Germinal center (tissue), 1 donor: ENCODE measurements at regions not wholly inside any gene's neighbourhood (a gene's known extent, or its start where the extent isn't known, plus 50 kb on each side); places are given as distances from the start of the nearest gene placed in this dataset.

Experiments
- DNase-seq: peaks from one replicate; pipeline ENCODE4 v3.0.0; 2012; ENCODE audit warnings: mixed read lengths, low spot score

DNA sequence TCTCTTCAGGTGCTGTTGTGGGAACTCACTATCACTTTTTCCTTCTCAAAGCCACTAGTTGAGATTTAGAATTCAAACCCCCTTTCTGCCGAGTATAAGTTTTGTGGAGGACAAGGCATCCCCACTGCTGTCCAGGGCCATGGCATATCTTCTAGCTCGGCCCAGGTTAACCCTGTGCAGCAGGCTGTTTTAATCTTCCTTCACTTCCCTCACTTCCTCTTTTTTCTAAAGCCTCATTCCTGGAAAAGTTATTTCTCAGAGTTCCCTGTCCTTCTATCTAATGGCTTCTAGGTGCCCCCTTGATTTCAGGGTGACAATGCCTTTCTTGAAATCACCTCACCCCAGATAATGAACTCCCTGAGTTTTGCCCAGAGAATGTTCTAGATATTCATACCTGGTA lies 222.3 kb downstream of the SNX10 start:
- no peak for DNase-seq

DNA sequence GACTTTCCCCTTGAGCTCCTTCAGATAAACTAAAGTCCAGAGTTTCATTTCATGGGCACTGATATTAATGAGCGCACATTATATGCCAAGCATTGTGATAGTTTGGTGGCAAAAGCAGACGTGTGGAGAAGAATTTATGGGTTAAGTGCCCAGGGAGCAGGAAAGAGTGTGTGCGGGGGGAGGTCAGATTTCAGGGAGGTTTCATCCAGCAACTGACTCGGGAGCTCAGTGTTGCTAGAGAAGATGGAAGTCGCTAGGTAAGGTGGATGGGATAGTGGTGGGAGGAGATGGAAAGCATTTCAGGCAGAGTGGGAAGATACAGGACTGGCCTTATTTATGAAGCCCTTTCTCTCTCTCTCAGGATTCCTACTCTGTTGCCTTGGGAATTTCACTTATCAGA lies 223.0 kb downstream of the SNX10 start:
- DNase-seq = no peak

DNA sequence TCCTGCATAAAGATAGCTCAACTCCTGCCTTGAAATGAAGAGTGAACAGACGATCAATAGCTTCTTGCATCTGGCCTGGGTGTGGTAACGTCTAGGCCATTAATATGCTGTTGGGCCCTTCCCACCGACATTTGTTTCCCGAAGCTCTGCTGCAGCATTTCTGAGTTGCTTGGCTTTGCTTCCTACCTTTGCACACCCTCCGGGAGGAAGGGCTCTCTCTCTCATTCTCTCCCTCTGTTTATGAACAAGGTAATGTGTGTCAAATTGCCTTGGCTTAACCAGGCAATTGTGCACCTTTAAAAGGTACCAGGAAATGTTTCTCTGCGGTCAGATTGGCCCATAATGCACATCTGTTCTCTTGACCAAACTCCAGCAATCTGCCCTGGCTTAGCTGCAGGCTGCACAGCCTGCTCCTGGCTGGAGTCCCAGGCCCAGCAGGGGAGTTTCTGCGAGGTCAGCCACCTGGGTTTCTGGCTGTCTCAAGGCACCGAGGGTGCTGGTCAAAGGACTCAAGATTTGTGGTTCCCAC lies 223.7 kb downstream of the SNX10 start:
- no peak for DNase-seq

DNA sequence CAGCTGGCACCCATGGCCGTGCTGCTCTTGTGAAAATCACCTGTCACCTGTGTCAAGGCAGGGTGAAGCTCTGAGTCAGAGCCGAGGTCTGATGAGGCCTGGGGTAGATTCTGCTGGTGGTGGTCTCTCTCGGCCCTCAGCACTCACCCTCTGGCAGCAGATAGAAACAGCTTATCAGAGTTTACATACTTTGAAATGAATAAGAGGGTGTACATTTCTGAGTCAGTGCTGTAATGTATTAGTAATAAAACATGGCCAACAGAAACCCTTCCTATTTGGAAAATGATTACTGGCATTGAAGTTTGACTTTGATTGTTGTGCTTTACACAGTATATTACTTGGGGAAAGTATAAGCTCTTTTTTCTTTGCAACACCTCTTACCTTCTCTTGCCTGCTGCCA lies 228.8 kb downstream of the SNX10 start:
- no peak for DNase-seq

DNA sequence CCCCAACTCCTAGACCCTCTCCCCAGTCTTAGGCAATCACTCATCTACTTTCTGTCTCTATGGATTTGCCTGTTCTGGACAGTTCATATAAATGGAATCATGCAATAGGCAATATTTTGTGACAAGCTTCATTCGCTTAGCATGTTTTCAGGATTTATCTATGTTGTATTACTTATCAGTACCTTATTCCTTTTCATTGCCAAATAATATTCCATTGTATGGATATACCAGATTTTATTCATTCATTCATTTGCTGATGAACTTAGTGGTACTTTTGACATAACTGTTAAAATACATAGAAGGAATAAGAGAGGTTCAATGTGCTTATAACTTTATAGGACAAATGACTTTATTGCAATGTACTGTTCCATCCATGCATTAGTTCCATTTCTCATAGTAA lies 231.0 kb downstream of the SNX10 start:
- no peak for DNase-seq

DNA sequence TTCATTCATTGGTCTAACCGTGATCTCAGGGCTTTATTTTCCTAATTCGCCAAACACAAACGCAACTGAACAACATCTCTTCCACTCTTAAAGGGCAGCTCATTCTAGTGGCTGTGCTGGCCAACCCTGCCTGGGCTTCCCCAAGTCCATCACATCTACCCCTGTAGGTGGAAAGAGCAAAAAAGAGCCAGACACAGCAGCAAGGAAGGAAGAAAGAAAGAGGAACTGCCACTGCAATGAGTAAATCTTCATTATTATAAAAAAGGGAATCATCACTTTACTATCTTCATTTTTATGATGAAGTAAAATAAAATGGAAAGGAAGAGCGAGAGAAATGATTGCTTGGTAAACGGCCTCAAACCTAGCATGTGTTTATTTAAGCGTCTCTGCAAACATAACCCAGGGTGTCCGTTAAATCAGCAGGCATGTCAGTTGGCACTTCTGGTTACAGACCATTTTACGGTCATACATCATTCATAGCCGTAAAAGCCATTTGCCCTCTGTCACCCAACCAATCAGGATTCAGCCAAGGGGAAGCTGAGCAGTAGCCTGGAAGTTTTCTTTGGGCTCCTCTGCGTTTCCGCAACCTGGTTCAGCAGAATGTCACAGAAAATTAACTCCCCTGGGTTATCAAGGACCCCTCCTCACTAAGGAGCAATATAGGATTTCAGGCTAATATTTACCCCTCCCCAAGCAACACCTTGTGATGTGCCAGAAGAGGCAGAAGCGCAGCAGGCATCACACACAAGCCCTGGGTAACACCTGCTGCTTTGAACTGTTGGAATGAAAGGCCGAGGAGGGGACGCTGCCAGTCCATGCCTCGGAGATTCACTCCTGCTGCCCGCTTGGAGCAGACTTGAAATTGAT lies 234.0 kb downstream of the SNX10 start:
- DNase-seq = no peak

DNA sequence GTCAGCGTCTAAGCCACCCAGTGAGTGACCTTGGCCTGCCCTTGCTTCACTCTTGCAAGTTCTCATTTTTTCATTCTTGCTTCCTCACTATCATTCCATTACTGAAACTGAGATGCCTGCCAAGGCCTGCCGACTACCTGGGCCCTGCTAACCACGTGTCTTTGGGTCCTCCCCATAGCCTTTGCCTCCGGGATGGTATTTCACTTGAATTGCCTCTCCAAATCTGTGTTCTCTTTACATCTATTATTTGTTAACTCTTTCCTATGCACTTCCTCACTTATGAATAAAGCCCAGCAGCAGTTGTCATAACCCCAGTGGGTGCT lies 234.6 kb downstream of the SNX10 start:
- DNase-seq = no peak

DNA sequence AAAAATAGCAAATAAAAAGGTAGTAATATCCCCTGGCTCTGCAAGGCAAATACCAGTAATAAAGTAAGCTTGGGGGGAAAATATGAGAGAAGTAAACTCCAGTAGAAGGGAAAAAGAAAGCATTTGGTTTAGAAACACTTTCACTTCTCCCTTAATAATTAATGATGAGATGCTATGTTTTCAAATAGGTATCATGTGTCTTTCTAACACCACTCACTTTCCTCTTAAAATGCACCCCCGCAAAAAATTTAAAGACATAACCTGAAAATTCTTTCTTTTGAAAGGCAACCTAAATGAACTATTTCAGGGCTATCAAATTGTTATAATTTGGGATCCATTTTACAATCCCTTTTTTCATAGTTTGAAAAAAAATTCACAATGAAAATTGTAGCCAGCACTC lies 240.3 kb downstream of the SNX10 start:
- no peak for DNase-seq

DNA sequence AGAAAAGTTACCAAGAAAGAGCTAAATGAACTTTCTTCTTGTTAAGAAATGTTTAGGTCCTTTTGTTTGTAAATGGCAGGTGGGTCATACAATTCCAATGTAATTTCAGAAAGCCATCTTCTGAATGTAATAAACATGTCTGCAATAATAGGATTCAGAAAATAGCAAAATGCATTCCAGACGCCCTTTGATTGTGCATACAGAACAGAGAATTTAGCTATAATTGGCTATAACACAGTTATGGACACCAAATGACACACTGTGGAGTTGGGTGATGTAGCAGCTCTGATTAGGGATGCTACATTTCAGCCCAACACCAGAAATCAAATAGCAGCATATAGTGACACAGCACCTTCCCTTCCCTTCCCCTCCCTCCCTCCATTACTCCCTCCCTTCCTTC lies 240.8 kb downstream of the SNX10 start:
- DNase-seq = no peak

DNA sequence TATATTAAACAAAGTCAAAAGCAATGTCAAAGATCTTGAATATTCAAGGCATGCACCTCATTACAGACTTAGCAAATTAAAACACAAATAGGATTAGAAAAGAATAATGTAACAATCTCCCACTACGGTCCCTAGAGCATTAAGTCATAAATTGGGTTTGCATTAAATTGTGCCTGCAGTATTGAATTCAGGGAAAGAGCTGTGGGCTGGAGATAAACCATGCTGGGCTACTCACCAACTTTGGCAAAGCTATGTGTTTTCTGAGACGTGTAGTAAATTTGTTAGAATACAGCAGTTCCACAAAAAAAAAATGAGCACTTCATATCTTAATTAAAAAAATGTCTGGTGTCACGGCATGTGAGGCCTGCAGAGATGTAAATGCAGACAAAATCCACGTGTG lies 241.6 kb downstream of the SNX10 start:
- DNase-seq = no peak

DNA sequence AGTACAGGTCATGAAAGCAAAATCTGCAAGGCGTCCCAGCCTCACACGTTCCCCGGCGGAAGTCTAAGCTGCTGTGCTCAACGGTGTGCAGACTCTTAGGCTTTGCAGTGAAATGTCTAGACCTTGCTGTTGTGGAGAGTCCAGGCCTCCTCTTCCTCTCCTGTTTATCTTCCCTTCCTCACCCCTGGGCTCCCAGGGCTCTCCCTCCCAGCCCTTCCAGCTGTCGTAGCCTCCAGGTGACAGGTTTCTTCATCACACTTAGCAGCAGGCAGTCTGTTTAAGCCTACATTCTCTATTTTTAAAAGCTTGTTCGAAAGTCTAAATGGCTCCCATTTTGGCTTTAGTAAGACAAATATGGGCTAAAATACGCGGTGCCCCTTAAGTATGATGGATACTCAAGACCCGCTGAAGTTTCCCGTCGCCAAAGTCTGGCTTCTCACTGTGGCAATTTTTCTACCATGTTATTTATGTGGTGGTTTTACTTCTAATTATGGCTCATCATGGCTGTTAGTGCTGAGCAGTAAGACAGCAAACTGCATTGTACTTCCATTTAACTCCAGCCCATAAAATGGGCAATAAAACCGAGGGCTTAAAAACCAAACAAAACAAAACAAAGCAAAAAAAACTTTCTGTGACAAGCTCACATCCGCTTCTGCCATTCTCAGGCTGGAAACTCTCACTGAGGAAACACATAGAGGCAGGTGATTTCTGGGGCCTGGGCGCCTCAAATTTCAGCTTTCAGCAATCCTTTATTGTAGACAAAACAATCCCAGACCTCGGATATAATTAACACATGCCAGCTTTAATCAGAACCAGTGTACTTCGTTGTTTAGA lies 243.2 kb downstream of the SNX10 start:
- DNase-seq = no peak

DNA sequence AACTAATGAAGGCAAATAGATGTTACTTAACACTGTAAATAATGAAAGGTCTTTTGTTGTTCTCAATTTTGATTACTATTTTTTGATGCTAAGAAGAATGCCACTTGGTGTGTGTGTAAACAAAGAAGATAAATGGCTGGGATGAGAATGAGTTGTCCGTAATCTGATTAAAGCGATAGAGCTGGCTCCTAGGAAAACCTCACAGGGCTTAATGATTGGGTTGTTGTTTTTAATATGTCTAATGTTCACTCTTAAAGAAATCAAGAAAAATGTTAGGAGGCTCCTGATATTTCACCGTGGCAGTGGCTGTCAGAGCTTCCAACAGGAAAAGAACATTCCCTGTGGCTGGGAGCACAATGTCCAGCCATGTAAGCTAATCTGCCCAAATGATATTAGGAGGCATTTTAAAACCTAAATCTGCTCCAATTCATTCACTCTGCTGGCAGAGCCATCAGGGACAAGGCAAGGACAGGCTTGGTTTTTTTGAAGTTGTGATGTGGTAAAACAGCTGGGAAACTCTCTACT lies 243.9 kb downstream of the SNX10 start:
- DNase-seq = no peak

DNA sequence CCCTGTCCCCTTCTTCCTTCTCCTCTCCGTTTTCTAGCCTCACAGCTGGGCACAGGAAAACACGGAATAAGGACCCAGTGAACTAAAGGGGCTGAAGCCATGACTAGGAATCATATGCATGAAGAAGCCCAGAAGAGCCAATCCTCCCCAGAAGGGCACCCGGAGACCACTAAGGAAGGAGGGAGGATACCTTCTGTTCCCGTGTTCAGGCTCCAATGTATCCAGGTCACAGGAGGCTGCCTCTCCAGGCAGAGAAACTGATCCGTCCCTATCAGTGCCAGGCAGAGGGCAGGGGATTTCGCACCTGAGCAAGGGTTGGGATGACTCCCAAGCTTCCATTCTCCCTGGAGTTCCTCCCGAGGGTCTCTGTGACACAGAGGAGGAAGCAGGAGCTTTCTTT lies 246.6 kb downstream of the SNX10 start:
- DNase-seq = no peak

DNA sequence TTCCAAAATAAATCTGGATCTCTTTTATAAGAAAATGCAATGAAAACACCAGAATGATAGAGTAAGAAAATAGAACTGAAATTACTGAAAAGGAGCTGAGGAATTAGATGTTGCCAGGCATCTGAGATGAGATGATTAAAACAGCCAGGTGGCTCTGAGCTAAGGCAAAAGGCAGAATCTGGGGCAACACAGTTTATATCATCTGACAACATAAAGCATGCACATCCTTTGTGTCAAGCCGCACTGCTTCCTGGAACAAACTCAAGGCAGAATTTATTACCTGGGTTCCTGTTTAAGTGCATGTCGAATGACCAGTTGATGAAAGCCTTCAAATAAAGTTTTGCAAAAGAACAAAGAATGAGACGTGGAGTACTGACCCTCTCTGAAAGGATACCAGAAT lies 247.0 kb downstream of the SNX10 start:
- DNase-seq = no peak

DNA sequence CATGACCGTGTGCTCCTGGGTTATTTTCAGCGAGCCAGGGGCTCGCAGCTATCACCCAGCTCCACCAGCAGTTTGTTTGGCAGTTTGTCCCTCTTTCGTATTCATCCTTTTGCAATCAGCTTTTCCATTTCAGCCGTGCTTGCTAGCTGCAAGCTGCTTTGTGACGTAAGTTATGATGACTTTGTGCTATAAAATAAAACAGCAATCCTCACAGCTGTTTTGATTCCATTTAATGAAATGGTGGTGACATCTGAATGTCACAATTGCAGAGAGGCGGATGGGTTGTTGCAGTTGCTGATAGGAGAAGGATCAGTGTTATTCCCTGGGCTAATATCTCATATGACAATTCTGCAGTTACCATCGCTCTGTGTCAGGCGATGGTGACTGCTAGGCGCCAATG lies 251.7 kb downstream of the SNX10 start:
- DNase-seq = no peak

DNA sequence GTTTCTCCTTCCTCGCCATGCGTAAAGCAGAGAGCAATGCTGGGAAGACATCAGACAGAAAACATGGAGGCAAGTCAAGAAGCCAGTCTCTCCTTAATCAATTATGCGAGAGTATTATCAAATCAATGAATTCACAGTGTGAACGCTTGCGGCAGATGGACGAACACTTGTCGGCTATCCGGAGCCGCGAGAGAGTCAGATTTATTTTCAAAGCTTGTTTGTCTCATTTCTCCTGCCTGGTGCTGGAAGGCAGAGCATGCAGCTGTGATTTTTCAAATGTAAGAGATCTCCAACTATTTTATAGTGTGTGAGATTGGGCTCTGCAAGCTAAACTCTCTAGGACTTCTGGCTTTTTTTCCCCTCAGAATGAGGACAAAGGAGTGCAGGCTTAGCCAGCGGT lies 252.3 kb downstream of the SNX10 start:
- DNase-seq = no peak

DNA sequence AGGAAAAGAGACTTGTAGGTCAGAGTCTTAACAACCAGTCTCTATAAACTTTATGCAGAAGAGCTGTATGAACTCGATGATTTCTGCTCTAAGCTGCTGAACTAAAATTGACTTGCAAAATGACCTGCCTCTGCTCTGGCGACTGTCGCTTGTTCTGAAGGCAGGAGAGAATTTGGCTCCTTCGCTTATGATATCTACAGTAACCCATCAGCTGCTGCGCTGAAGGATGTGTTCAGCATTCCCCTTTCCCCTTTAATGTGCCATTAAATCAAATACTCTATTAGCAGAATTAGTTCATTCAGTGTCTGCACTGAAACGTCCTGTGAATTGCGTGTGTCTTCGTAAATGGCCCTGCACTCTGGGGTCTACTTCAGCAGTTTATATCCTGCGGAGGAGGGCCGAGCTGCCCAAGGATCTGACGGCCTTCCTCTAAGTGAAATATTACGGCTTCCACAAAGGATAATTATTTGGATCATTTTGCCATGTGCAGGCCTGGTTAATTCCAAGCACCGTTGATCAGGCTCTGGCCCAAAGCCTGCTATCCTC lies 254.9 kb downstream of the SNX10 start:
- DNase-seq = no peak

DNA sequence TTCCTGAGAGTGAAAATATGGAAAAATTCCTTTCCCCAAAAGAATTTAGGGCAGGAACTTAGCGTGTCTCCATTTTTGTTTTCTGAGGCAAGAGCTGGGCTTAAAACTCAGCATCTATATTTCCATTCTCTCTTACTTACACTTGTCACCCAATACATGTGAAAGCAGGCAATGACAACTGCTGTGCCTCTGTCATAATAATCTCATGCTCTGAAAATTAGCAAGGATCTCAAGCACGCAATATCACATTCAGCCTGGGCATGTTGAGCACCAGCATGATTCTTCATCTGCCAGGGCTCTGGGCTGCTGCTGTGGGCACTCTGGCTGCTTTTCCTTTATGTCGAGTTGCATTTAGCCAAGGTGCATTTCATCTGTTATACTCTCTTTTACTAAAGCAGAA lies 255.5 kb downstream of the SNX10 start:
- no peak for DNase-seq

DNA sequence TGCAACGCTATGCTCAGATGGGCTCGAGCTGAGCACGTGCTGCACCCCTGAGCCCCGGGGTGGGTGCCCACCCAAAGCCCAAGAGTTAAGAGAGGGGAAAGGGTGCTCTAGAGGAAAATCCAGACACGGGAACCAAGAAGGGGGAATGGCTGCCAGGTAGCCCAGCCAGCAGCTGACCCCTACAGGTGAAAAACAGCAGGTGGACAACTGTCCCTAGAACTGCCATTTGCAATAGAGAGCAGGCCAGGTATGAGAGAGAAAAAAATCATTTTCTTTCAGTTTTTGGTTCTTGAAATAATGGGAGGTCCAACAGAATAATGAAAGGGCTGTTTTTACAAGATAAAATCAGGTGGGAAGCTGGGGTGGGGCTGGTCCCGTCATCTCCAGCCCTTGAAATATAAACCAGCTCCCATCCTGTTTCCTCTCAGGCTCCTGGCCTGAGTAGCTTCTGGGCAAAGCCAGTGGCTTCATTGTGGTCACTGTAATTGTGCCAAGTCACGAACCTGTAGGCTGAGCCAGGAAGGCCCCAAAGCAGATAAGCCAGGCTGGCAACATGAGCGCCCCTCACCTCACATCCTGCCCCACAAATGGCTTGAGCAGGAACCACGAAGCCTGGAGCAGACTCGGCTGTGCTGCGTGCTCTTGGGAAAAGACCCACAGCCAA lies 257.8 kb downstream of the SNX10 start:
- DNase-seq = no peak

DNA sequence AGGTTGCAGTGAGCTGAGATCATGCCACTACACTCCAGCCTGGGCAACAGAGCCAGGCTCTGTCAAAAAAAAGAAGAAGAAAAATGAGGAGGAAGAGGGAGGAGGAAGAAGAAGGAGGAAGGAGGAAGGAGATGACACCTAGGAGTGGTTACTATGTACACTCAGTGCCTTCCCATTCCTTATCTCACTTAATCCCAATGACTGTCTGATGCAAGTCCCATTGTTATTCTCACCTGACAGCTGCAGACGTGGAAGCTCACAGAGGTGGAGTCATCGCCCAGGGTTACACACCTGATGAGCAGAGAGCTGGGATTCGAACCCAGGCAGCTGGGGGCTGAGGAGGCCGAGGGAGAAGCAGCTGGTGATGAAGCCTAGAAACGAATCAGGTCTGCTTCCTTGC lies 258.8 kb downstream of the SNX10 start:
- no peak for DNase-seq

DNA sequence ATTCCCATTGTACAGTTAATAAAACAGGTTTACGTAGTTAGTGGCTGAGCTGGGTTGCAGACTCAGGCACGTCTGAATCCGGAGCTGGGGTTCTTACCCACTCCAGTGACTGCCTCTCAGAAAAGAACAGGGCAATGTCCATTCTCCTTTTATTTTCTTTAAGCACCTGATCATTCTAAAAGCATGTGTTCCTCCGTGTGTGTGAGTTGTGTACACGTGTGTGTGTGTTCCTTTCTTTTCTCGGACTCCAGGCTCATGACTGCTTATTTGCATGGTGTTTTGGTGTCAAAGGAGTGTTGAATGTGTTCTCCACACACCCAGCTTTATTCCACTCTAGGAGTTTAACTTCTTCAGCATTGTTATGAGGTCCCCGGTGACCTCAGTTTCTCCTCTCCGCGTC lies 260.1 kb downstream of the SNX10 start:
- no peak for DNase-seq

DNA sequence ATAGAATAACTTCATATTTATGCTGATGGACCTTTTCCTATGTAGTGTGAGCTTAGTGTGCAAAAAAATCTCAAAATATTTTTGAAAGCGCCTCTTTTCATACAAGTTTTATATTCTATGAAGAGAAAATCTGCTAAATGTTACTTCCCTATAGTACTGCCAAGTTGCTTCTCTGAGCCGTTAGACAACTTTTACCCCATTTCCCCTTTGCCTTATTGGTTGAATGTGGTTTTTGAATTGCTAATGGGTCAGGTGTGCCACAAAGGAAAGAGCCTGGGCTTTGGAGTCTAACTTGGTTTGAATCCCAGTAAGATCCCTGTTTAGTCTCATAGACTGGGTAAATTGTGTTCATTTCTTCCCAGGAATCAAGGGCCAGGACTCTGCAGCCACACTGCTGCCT lies 261.5 kb downstream of the SNX10 start:
- DNase-seq = no peak
